Neutrophil (primary cell): ENCODE measurements at regions not wholly inside any gene's neighbourhood (a gene's known extent, or its start where the extent isn't known, plus 50 kb on each side); places are given as distances from the start of the nearest gene placed in this dataset.
"Not testable (repeated sequence)": the region's sequence is repeated elsewhere in the genome, so short reads cannot be mapped to it uniquely, and the experiment has no call there.

Source experiments
- H3K27ac ChIP-seq: fragments of 200-600 bp; sonication (generic); 2 replicates; pipeline ENCODE4 v1.5.1; 2016; ENCODE audit warnings: mild to moderate bottlenecking, moderate library complexity
- H3K27me3 ChIP-seq: fragments of 200-600 bp; sonication (generic); 2 replicates; pipeline ENCODE4 v1.6.0; 2016; ENCODE audit warnings: mild to moderate bottlenecking
- H3K36me3 ChIP-seq: fragments of 200-600 bp; sonication (generic); 2 replicates; pipeline ENCODE4 v1.5.1; 2017
- H3K4me1 ChIP-seq, 2 experiments: fragments of 200-600 bp in 1 of 2; sonication (generic) in 1 of 2; 1 replicate in 1 of 2; 2 replicates in 1 of 2; pipeline versions ENCODE4 v1.5.1 to v1.6.1; 2013 to 2016; ENCODE audit warnings: low read depth in 1 of 2, low read length in 1 of 2, mild to moderate bottlenecking in 1 of 2, moderate library complexity in 1 of 2; ENCODE audit not compliant: control insufficient read depth in 1 of 2, insufficient read depth in 1 of 2
- H3K4me3 ChIP-seq, 2 experiments: fragments of 200-600 bp in 1 of 2; sonication (generic) in 1 of 2; 1 replicate in 1 of 2; 2 replicates in 1 of 2; pipeline ENCODE4 v1.5.1; 2013 to 2016; ENCODE audit warnings: low read depth in 1 of 2, low read length in 1 of 2, mild to moderate bottlenecking in 1 of 2, moderate library complexity in 1 of 2
- H3K9me3 ChIP-seq: fragments of 200-600 bp; sonication (generic); 2 replicates; pipeline ENCODE4 v1.5.1; 2016
- CTCF ChIP-seq: fragments of 200-600 bp; sonication (generic); IDR thresholded peaks from 2 replicates; pipeline ENCODE4 v1.5.1; 2016; ENCODE audit warnings: antibody characterized with exemption

GRCh38 chr17:43314611-43315011, 80.8 kb upstream of the RNU2-1 start:
- Histone ChIP-seq H3K4me3 (no peak overlapping the region), H3K9me3 (no peaks in the 10 kb centered on the region), H3K27ac (no peak overlapping the region), H3K4me1 (no peaks in the 10 kb centered on the region), H3K36me3 (no peaks in the 10 kb centered on the region), H3K27me3 (no peaks in the 10 kb centered on the region)
- no peak for TF ChIP-seq CTCF

GRCh38 chr17:43312011-43312410, 78.2 kb upstream of the RNU2-1 start:
- H3K4me3 ChIP-seq: no peak overlapping the region
- no peak overlapping the region for H3K27ac ChIP-seq
- no peaks in the 10 kb centered on the region for H3K4me1 ChIP-seq
- no peak for TF ChIP-seq CTCF
- no peaks in the 10 kb centered on the region for H3K36me3 ChIP-seq
- H3K27me3 ChIP-seq: no peaks in the 10 kb centered on the region
- H3K9me3 ChIP-seq: no peaks in the 10 kb centered on the region

GRCh38 chr17:43309505-43310332, 75.9 kb upstream of the RNU2-1 start:
- Histone ChIP-seq H3K9me3 (no peaks in the 10 kb centered on the region), H3K4me3 (no peak overlapping the region), H3K27me3 (no peaks in the 10 kb centered on the region), H3K36me3 (no peaks in the 10 kb centered on the region), H3K27ac (no peak overlapping the region), H3K4me1 (no peaks in the 10 kb centered on the region)
- TF ChIP-seq CTCF: no peak

- TF ChIP-seq CTCF: no peak
- Histone ChIP-seq H3K27ac (no peak overlapping the region), H3K36me3 (no peaks in the 10 kb centered on the region), H3K27me3 (no peaks in the 10 kb centered on the region), H3K9me3 (no peaks in the 10 kb centered on the region), H3K4me1 (no peaks in the 10 kb centered on the region), H3K4me3 (no peak overlapping the region)
Measured at GRCh38 chr17:43308999-43309398, 75.2 kb upstream of the RNU2-1 start.

- H3K4me3 ChIP-seq, H3K4me1 ChIP-seq, H3K9me3 ChIP-seq, H3K36me3 ChIP-seq, H3K27me3 ChIP-seq, H3K27ac ChIP-seq: not testable (repeated sequence)
Measured at GRCh38 chr17:43304792-43305191, 71.0 kb upstream of the RNU2-1 start.

GRCh38 chr17:43303049-43303448, 69.3 kb upstream of the RNU2-1 start:
- not testable (repeated sequence) for H3K4me1 ChIP-seq, H3K36me3 ChIP-seq, H3K4me3 ChIP-seq, H3K27me3 ChIP-seq, H3K9me3 ChIP-seq, H3K27ac ChIP-seq

- H3K4me3 ChIP-seq, H3K27ac ChIP-seq, H3K27me3 ChIP-seq, H3K9me3 ChIP-seq, H3K36me3 ChIP-seq, H3K4me1 ChIP-seq: not testable (repeated sequence)
Measured at GRCh38 chr17:43299300-43300076, 65.7 kb upstream of the RNU2-1 start.

GRCh38 chr17:43289670-43290069, 55.9 kb upstream of the RNU2-1 start:
- not testable (repeated sequence) for H3K4me1 ChIP-seq, H3K36me3 ChIP-seq, H3K4me3 ChIP-seq, H3K9me3 ChIP-seq, H3K27ac ChIP-seq, H3K27me3 ChIP-seq

GRCh38 chr17:43283606-43284005, 49.8 kb upstream of the RNU2-1 start:
- H3K36me3 ChIP-seq, H3K4me1 ChIP-seq, H3K27me3 ChIP-seq, H3K4me3 ChIP-seq, H3K9me3 ChIP-seq, H3K27ac ChIP-seq: not testable (repeated sequence)
